Left ventricle myocardium inferior (tissue), 1 donor: ENCODE measurements at regions not wholly inside any gene's neighbourhood (a gene's known extent, or its start where the extent isn't known, plus 50 kb on each side); places are given as distances from the start of the nearest gene placed in this dataset.
"Not testable (repeated sequence)": the region's sequence is repeated elsewhere in the genome, so short reads cannot be mapped to it uniquely, and the experiment has no call there.

Experiments used
- DNase-seq: peaks from one replicate; pipeline ENCODE4 v3.0.0-alpha.2; 2020
- H3K27ac ChIP-seq: fragments of 200-600 bp; replicated peaks from 2 replicates; pipeline ENCODE4 v1.8.0; 2021
- H3K27me3 ChIP-seq: fragments of 200-600 bp; 2 replicates; pipeline ENCODE4 v1.8.0; 2021; ENCODE audit warnings: low read depth
- H3K36me3 ChIP-seq: fragments of 200-600 bp; 2 replicates; pipeline ENCODE4 v1.8.0; 2021
- H3K4me1 ChIP-seq: fragments of 200-600 bp; 2 replicates; pipeline ENCODE4 v1.8.0; 2021
- H3K4me3 ChIP-seq: fragments of 200-600 bp; 2 replicates; pipeline ENCODE4 v1.8.0; 2021; ENCODE audit warnings: mild to moderate bottlenecking, moderate library complexity
- H3K9me3 ChIP-seq: fragments of 200-600 bp; replicated peaks from 2 replicates; pipeline ENCODE4 v1.8.0; 2021
- intact Hi-C: fragments of 100-400 bp; cut with micrococcal nuclease; formaldehyde crosslinking; loops from one replicate; pipeline ENCODE4 v1.11.0; 2022
- donor health status: DM: no; HTN: yes; CAD: no; lungs with severe emphysema.

- H3K4me3 ChIP-seq, H3K9me3 ChIP-seq, H3K27me3 ChIP-seq, H3K27ac ChIP-seq, H3K36me3 ChIP-seq, intact Hi-C loops, DNase-seq, H3K4me1 ChIP-seq: not testable (repeated sequence)
These were observed 367.7 kb downstream of the BCL2L11 start for GRCh38 chr2:111488451-111488850.

- intact Hi-C loops, DNase-seq, H3K9me3 ChIP-seq, H3K4me1 ChIP-seq, H3K27me3 ChIP-seq, H3K36me3 ChIP-seq, H3K27ac ChIP-seq, H3K4me3 ChIP-seq: not testable (repeated sequence)
These were observed 368.7 kb downstream of the BCL2L11 start for GRCh38 chr2:111489460-111489859.

- H3K9me3 ChIP-seq, H3K27me3 ChIP-seq, H3K4me1 ChIP-seq, H3K4me3 ChIP-seq, H3K27ac ChIP-seq, intact Hi-C loops, DNase-seq, H3K36me3 ChIP-seq: not testable (repeated sequence)
These were observed 370.5 kb downstream of the BCL2L11 start for GRCh38 chr2:111491181-111491580.

- H3K9me3 ChIP-seq, intact Hi-C loops, H3K4me3 ChIP-seq, DNase-seq, H3K27ac ChIP-seq, H3K4me1 ChIP-seq, H3K27me3 ChIP-seq, H3K36me3 ChIP-seq: not testable (repeated sequence)
These were observed 370.9 kb downstream of the BCL2L11 start for GRCh38 chr2:111491614-111492013.

GRCh38 chr2:111492995-111493719 lies 372.4 kb downstream of the BCL2L11 start:
- peak overlapping the region; percentile 85 for H3K27ac ChIP-seq
- H3K36me3 ChIP-seq, H3K4me1 ChIP-seq, H3K27me3 ChIP-seq, H3K9me3 ChIP-seq, intact Hi-C loops, DNase-seq: not testable (repeated sequence)
- H3K4me3 ChIP-seq, result peak overlapping the region; percentile 62

- DNase-seq, H3K36me3 ChIP-seq, H3K4me1 ChIP-seq, H3K9me3 ChIP-seq, H3K27me3 ChIP-seq, intact Hi-C loops: not testable (repeated sequence)
- peak overlapping the region; percentile 62 for H3K4me3 ChIP-seq
- peak overlapping the region; percentile 85 for H3K27ac ChIP-seq
These were observed 373.0 kb downstream of the BCL2L11 start for GRCh38 chr2:111493720-111494078.

- H3K27me3 ChIP-seq, intact Hi-C loops, DNase-seq, H3K36me3 ChIP-seq, H3K4me1 ChIP-seq, H3K9me3 ChIP-seq: not testable (repeated sequence)
- peak overlapping the region; percentile 62 for H3K4me3 ChIP-seq
- peak overlapping the region; percentile 85 for H3K27ac ChIP-seq
These were observed 373.7 kb downstream of the BCL2L11 start for GRCh38 chr2:111494288-111494980.

GRCh38 chr2:111494981-111495315 lies 374.2 kb downstream of the BCL2L11 start:
- Histone ChIP-seq H3K27ac (peak overlapping the region; percentile 85), H3K4me3 (peak overlapping the region; percentile 62)
- DNase-seq, intact Hi-C loops, H3K36me3 ChIP-seq, H3K4me1 ChIP-seq, H3K9me3 ChIP-seq, H3K27me3 ChIP-seq: not testable (repeated sequence)

GRCh38 chr2:111495636-111496035 lies 374.9 kb downstream of the BCL2L11 start:
- intact Hi-C loops, H3K4me3 ChIP-seq, H3K36me3 ChIP-seq, H3K9me3 ChIP-seq, H3K27me3 ChIP-seq, H3K4me1 ChIP-seq, DNase-seq: not testable (repeated sequence)
- peak overlapping the region; percentile 76 for H3K27ac ChIP-seq

GRCh38 chr2:111496176-111496575 lies 375.5 kb downstream of the BCL2L11 start:
- intact Hi-C loops, result not testable (repeated sequence)
- peak; percentile 24 for DNase-seq

GRCh38 chr2:111496860-111497259 lies 376.1 kb downstream of the BCL2L11 start:
- H3K27me3 ChIP-seq, intact Hi-C loops, H3K36me3 ChIP-seq, H3K4me1 ChIP-seq, H3K9me3 ChIP-seq, DNase-seq, H3K4me3 ChIP-seq: not testable (repeated sequence)
- H3K27ac ChIP-seq, result peak overlapping the region; percentile 76

More at GRCh38 chr2:111496176-111496575, 375.5 kb downstream of the BCL2L11 start:
- H3K27ac ChIP-seq, result peak overlapping the region; percentile 76
- H3K36me3 ChIP-seq, H3K4me3 ChIP-seq, H3K4me1 ChIP-seq, H3K27me3 ChIP-seq, H3K9me3 ChIP-seq: not testable (repeated sequence)

GRCh38 chr2:111497270-111497669 lies 376.6 kb downstream of the BCL2L11 start:
- intact Hi-C loops, H3K9me3 ChIP-seq, H3K27me3 ChIP-seq, DNase-seq, H3K4me1 ChIP-seq, H3K36me3 ChIP-seq, H3K27ac ChIP-seq, H3K4me3 ChIP-seq: not testable (repeated sequence)

- H3K4me3 ChIP-seq, H3K9me3 ChIP-seq, H3K27me3 ChIP-seq, H3K4me1 ChIP-seq, H3K27ac ChIP-seq, DNase-seq, H3K36me3 ChIP-seq, intact Hi-C loops: not testable (repeated sequence)
These were observed 379.9 kb downstream of the BCL2L11 start for GRCh38 chr2:111500536-111501062.
